ENCODE measurements at regions not wholly inside any gene's neighbourhood (a gene's known extent, or its start where the extent isn't known, plus 50 kb on each side); places are given as distances from the start of the nearest gene placed in this dataset.

DNA sequence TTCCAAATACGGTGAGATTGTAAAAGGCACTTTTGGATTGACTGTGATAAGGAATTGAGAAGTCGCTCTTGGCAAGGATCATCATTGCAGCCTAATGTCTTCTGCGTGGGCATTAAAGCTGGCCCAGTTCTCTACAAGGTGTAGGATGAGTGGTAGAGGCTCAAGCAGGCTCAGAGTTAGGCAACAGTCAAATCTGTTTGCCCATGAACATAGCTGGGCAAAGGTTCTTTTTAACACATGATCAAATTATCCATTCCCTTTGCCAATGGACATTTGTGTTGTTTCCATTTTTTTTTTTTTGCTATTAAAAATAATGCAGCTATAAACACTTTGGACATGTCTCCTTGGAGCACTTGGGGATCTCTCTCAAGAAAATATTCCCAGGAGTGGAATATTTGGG, 229.1 kb upstream of the FAT1 start:
- H3K4me2 ChIP-seq (ENCODE audit: insufficient read depth, insufficient read length, low read length) = no peak overlapping the region
- no peak overlapping the region for H3T11ph ChIP-seq (ENCODE audit: low read length)
- Mint-ChIP-seq H3K27me3 (ENCODE audit: low read depth) (peaks cover 10% of the 10 kb centered on the region), H3K9me3 (no peaks in the 10 kb centered on the region), H3K27ac (no peak overlapping the region), H3K36me3 (ENCODE audit: insufficient read depth in 1 of 3, low read depth in 3 of 3) (no peaks in the 10 kb centered on the region), H3K4me3 (no peak overlapping the region), H3K4me1 (peaks cover 7 to 9% of the 10 kb centered on the region in 2 experiments)
- H3K79me1 ChIP-seq (ENCODE audit: insufficient read depth, low read depth, low read length, poor library complexity, severe bottlenecking) = no peaks in the 10 kb centered on the region
- H3K4ac ChIP-seq (ENCODE audit: low read depth, low read length) = no peak overlapping the region
- no peak overlapping the region for H2BK20ac ChIP-seq (ENCODE audit: low read depth, low read length, poor library complexity, severe bottlenecking)
- H4K91ac ChIP-seq (ENCODE audit: insufficient read length, low read depth, low read length) = no peak overlapping the region
- no peak overlapping the region for H4K5ac ChIP-seq (ENCODE audit: insufficient read length, low read depth, low read length)
- no peaks in the 10 kb centered on the region for H3K9me3 ChIP-seq (ENCODE audit: control insufficient read depth, low read depth, low read length)
- H3K56ac ChIP-seq (ENCODE audit: insufficient read length, low read depth, low read length) = no peak overlapping the region
- no peak overlapping the region for H2BK5ac ChIP-seq (ENCODE audit: insufficient read length, low read length)
- no peak overlapping the region for H2BK15ac ChIP-seq (ENCODE audit: low read depth, low read length)
- H3K14ac ChIP-seq (ENCODE audit: insufficient read depth, low read length) = no peak overlapping the region
- no peaks in the 10 kb centered on the region for H3K4me1 ChIP-seq (ENCODE audit: insufficient read depth, low read length)
- WGBS (ENCODE audit: extremely low coverage, insufficient read length, low lambda C conversion rate) = no CpG with 5 or more reads among the region's 3 CpGs
- H3K27ac ChIP-seq (ENCODE audit: insufficient read length, low read depth, low read length) = no peak overlapping the region
- H3K23me2 ChIP-seq (ENCODE audit: insufficient read length, low read depth, low read length, poor library complexity, severe bottlenecking) = no peaks in the 10 kb centered on the region
- H4K8ac ChIP-seq (replicated peaks; ENCODE audit: insufficient read length, low read depth, low read length) = no peak overlapping the region
- H3K18ac ChIP-seq (ENCODE audit: insufficient read length, low read depth, low read length) = no peak overlapping the region
- no peak overlapping the region for H3K9ac ChIP-seq (ENCODE audit: extremely low read depth, insufficient read length, low read length)
- H3K27me3 ChIP-seq (ENCODE audit: insufficient read depth, low read length) = no peaks in the 10 kb centered on the region
- H3K23ac ChIP-seq (ENCODE audit: insufficient read length, low read depth, low read length) = no peak overlapping the region
- H2BK12ac ChIP-seq (ENCODE audit: insufficient read length, low read depth, low read length) = no peak overlapping the region
- no peak overlapping the region for H2BK120ac ChIP-seq (ENCODE audit: low read depth, low read length, poor library complexity, severe bottlenecking)
- no peak overlapping the region for H2AFZ ChIP-seq (ENCODE audit: low read length)
- TF ChIP-seq, protein P1, sequence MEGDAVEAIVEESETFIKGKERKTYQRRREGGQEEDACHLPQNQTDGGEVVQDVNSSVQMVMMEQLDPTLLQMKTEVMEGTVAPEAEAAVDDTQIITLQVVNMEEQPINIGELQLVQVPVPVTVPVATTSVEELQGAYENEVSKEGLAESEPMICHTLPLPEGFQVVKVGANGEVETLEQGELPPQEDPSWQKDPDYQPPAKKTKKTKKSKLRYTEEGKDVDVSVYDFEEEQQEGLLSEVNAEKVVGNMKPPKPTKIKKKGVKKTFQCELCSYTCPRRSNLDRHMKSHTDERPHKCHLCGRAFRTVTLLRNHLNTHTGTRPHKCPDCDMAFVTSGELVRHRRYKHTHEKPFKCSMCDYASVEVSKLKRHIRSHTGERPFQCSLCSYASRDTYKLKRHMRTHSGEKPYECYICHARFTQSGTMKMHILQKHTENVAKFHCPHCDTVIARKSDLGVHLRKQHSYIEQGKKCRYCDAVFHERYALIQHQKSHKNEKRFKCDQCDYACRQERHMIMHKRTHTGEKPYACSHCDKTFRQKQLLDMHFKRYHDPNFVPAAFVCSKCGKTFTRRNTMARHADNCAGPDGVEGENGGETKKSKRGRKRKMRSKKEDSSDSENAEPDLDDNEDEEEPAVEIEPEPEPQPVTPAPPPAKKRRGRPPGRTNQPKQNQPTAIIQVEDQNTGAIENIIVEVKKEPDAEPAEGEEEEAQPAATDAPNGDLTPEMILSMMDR (conservative IDR thresholded peaks at IDR 0.05) = no peak
- H3K79me2 ChIP-seq (ENCODE audit: insufficient read depth, low read length) = no peaks in the 10 kb centered on the region
- no peaks in the 10 kb centered on the region for H4K20me1 ChIP-seq (ENCODE audit: control insufficient read depth, insufficient read depth, insufficient read length)
- no peak overlapping the region for H2AK5ac ChIP-seq (ENCODE audit: insufficient read length, low read length)
- no peak for DNase-seq
